ENCODE measurements at regions not wholly inside any gene's neighbourhood (a gene's known extent, or its start where the extent isn't known, plus 50 kb on each side); places are given as distances from the start of the nearest gene placed in this dataset.

- H3K27me3 Mint-ChIP-seq: no peaks in the 10 kb centered on the region
- H3K4me3 Mint-ChIP-seq: no peak overlapping the region
- no peaks in the 10 kb centered on the region for H3K9me3 Mint-ChIP-seq
- no peaks in the 10 kb centered on the region for H3K36me3 Mint-ChIP-seq (ENCODE audit: low read depth)
- H3K4me1 Mint-ChIP-seq (ENCODE audit: low read depth): no peaks in the 10 kb centered on the region
- H3K27ac Mint-ChIP-seq: no peak overlapping the region
Observed at GRCh38 chr6:147776631-147777213, 268.2 kb downstream of the SAMD5 start.

GRCh38 chr6:147779624-147780023, 271.1 kb downstream of the SAMD5 start:
- H3K27ac Mint-ChIP-seq: no peak overlapping the region
- no peaks in the 10 kb centered on the region for H3K9me3 Mint-ChIP-seq
- no peaks in the 10 kb centered on the region for H3K4me1 Mint-ChIP-seq (ENCODE audit: low read depth)
- no peaks in the 10 kb centered on the region for H3K27me3 Mint-ChIP-seq
- no peaks in the 10 kb centered on the region for H3K36me3 Mint-ChIP-seq (ENCODE audit: low read depth)
- no peak overlapping the region for H3K4me3 Mint-ChIP-seq

GRCh38 chr6:147782302-147782701, 273.8 kb downstream of the SAMD5 start:
- Mint-ChIP-seq H3K36me3 (ENCODE audit: low read depth) (no peaks in the 10 kb centered on the region), H3K27me3 (no peaks in the 10 kb centered on the region), H3K4me1 (ENCODE audit: low read depth) (no peaks in the 10 kb centered on the region), H3K9me3 (no peaks in the 10 kb centered on the region), H3K27ac (no peak overlapping the region), H3K4me3 (no peak overlapping the region)

GRCh38 chr6:147784371-147784770, 275.9 kb downstream of the SAMD5 start:
- Mint-ChIP-seq H3K9me3 (no peaks in the 10 kb centered on the region), H3K4me1 (ENCODE audit: low read depth) (no peaks in the 10 kb centered on the region), H3K27me3 (no peaks in the 10 kb centered on the region), H3K4me3 (no peak overlapping the region), H3K27ac (no peak overlapping the region), H3K36me3 (ENCODE audit: low read depth) (no peaks in the 10 kb centered on the region)

- no peak overlapping the region for H3K27ac Mint-ChIP-seq
- H3K4me3 Mint-ChIP-seq: no peak overlapping the region
- H3K4me1 Mint-ChIP-seq (ENCODE audit: low read depth): no peaks in the 10 kb centered on the region
- H3K27me3 Mint-ChIP-seq: no peaks in the 10 kb centered on the region
- H3K36me3 Mint-ChIP-seq (ENCODE audit: low read depth): no peaks in the 10 kb centered on the region
- peaks cover 8% of the 10 kb centered on the region for H3K9me3 Mint-ChIP-seq
Observed at GRCh38 chr6:147787417-147787816, 278.9 kb downstream of the SAMD5 start.

GRCh38 chr6:147789430-147789947, 281.0 kb downstream of the SAMD5 start:
- Mint-ChIP-seq H3K36me3 (ENCODE audit: low read depth) (no peaks in the 10 kb centered on the region), H3K27me3 (no peaks in the 10 kb centered on the region), H3K4me3 (no peak overlapping the region), H3K9me3 (peaks cover 8% of the 10 kb centered on the region), H3K27ac (no peak overlapping the region), H3K4me1 (ENCODE audit: low read depth) (no peaks in the 10 kb centered on the region)

GRCh38 chr6:147793871-147794643, 285.6 kb downstream of the SAMD5 start:
- Mint-ChIP-seq H3K27ac (no peak overlapping the region), H3K27me3 (no peaks in the 10 kb centered on the region), H3K4me3 (no peak overlapping the region), H3K36me3 (ENCODE audit: low read depth) (no peaks in the 10 kb centered on the region), H3K4me1 (ENCODE audit: low read depth) (no peaks in the 10 kb centered on the region), H3K9me3 (peaks cover 8% of the 10 kb centered on the region)

- no peak overlapping the region for H3K27ac Mint-ChIP-seq
- H3K9me3 Mint-ChIP-seq: peaks cover 16% of the 10 kb centered on the region
- no peaks in the 10 kb centered on the region for H3K36me3 Mint-ChIP-seq (ENCODE audit: low read depth)
- no peaks in the 10 kb centered on the region for H3K4me1 Mint-ChIP-seq (ENCODE audit: low read depth)
- no peak overlapping the region for H3K4me3 Mint-ChIP-seq
- H3K27me3 Mint-ChIP-seq: no peaks in the 10 kb centered on the region
Observed at GRCh38 chr6:147802459-147802858, 294.0 kb downstream of the SAMD5 start.

GRCh38 chr6:147805155-147805554, 296.7 kb downstream of the SAMD5 start:
- Mint-ChIP-seq H3K27me3 (no peaks in the 10 kb centered on the region), H3K4me3 (no peak overlapping the region), H3K4me1 (ENCODE audit: low read depth) (no peaks in the 10 kb centered on the region), H3K36me3 (ENCODE audit: low read depth) (no peaks in the 10 kb centered on the region), H3K27ac (no peak overlapping the region), H3K9me3 (peaks cover 16% of the 10 kb centered on the region)

- H3K27me3 Mint-ChIP-seq: no peaks in the 10 kb centered on the region
Observed at GRCh38 chr6:147806697-147807096, 298.2 kb downstream of the SAMD5 start.

GRCh38 chr6:147808640-147809039, 300.1 kb downstream of the SAMD5 start:
- H3K27me3 Mint-ChIP-seq: no peaks in the 10 kb centered on the region

More at GRCh38 chr6:147806697-147807096, 298.2 kb downstream of the SAMD5 start:
- H3K9me3 Mint-ChIP-seq: peaks cover 16% of the 10 kb centered on the region
- no peaks in the 10 kb centered on the region for H3K4me1 Mint-ChIP-seq (ENCODE audit: low read depth)
- H3K36me3 Mint-ChIP-seq (ENCODE audit: low read depth): no peaks in the 10 kb centered on the region
- no peak overlapping the region for H3K27ac Mint-ChIP-seq
- no peak overlapping the region for H3K4me3 Mint-ChIP-seq

GRCh38 chr6:147811913-147812629, 303.6 kb downstream of the SAMD5 start:
- Mint-ChIP-seq H3K27ac (no peak overlapping the region), H3K4me1 (ENCODE audit: low read depth) (no peaks in the 10 kb centered on the region), H3K36me3 (ENCODE audit: low read depth) (no peaks in the 10 kb centered on the region), H3K4me3 (no peak overlapping the region), H3K27me3 (no peaks in the 10 kb centered on the region), H3K9me3 (no peaks in the 10 kb centered on the region)

More at GRCh38 chr6:147808640-147809039, 300.1 kb downstream of the SAMD5 start:
- no peaks in the 10 kb centered on the region for H3K36me3 Mint-ChIP-seq (ENCODE audit: low read depth)
- H3K4me3 Mint-ChIP-seq: no peak overlapping the region
- H3K27ac Mint-ChIP-seq: no peak overlapping the region
- H3K4me1 Mint-ChIP-seq (ENCODE audit: low read depth): no peaks in the 10 kb centered on the region
- peaks cover 16% of the 10 kb centered on the region for H3K9me3 Mint-ChIP-seq

- Mint-ChIP-seq H3K9me3 (no peaks in the 10 kb centered on the region), H3K36me3 (ENCODE audit: low read depth) (no peaks in the 10 kb centered on the region), H3K4me3 (no peak overlapping the region), H3K4me1 (ENCODE audit: low read depth) (no peaks in the 10 kb centered on the region), H3K27ac (no peak overlapping the region), H3K27me3 (no peaks in the 10 kb centered on the region)
Observed at GRCh38 chr6:147817042-147817689, 308.7 kb downstream of the SAMD5 start.

GRCh38 chr6:147820520-147820919, 312.0 kb downstream of the SAMD5 start:
- no peaks in the 10 kb centered on the region for H3K27me3 Mint-ChIP-seq
- H3K9me3 Mint-ChIP-seq: no peaks in the 10 kb centered on the region
- H3K36me3 Mint-ChIP-seq (ENCODE audit: low read depth): no peaks in the 10 kb centered on the region
- H3K27ac Mint-ChIP-seq: no peak overlapping the region
- H3K4me3 Mint-ChIP-seq: no peak overlapping the region
- no peaks in the 10 kb centered on the region for H3K4me1 Mint-ChIP-seq (ENCODE audit: low read depth)

Data from stimulated activated naive CD8-positive, alpha-beta T cell treated with anti-CD3 and anti-CD28 coated beads, Interleukin-15, Interleukin-2, amounts not matched to agents 100 ng/mL and 50 ng/mL, for 24 hours (primary cell).